ENCODE measurements at regions not wholly inside any gene's neighbourhood (a gene's known extent, or its start where the extent isn't known, plus 50 kb on each side); places are given as distances from the start of the nearest gene placed in this dataset.

DNA sequence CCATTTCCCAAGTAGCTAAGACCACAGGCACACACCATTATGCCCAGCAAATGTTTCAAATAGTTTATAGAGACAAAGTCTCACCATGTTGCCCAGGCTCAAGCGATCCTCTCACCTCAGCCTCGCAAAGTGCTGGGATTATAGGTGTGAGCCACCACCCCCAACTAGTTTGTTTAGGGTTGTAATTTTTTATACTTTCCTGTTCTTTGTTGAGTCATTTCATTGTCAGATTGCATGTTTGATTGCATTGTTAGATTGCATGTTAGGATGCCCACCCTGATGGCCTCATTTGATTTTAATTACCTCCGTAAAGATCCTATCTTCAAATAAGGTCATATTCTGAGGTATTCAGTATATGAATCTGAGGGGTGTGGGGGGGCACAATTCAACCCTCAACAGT is 73.3 kb upstream of the SASH1 start:
- Histone ChIP-seq H3K4me3 (ENCODE audit: low read length) (no peak overlapping the region), H3K9ac (ENCODE audit: low read depth, low read length) (no peak overlapping the region), H3K9me3 (ENCODE audit: insufficient read depth, low read depth, low read length) (no peaks in the 10 kb centered on the region), H3K4me1 (ENCODE audit: insufficient read depth, low read length) (peaks cover 3% of the 10 kb centered on the region; the same call in 1 of the 2 replicates), H3K36me3 (ENCODE audit: insufficient read depth, low read length) (no peaks in the 10 kb centered on the region), H3K27ac (ENCODE audit: low read depth, low read length) (no peak overlapping the region), H3K27me3 (ENCODE audit: insufficient read depth, low read length) (no peaks in the 10 kb centered on the region)
- WGBS: 79% methylated on average over 2 of the region's 3 CpGs

DNA sequence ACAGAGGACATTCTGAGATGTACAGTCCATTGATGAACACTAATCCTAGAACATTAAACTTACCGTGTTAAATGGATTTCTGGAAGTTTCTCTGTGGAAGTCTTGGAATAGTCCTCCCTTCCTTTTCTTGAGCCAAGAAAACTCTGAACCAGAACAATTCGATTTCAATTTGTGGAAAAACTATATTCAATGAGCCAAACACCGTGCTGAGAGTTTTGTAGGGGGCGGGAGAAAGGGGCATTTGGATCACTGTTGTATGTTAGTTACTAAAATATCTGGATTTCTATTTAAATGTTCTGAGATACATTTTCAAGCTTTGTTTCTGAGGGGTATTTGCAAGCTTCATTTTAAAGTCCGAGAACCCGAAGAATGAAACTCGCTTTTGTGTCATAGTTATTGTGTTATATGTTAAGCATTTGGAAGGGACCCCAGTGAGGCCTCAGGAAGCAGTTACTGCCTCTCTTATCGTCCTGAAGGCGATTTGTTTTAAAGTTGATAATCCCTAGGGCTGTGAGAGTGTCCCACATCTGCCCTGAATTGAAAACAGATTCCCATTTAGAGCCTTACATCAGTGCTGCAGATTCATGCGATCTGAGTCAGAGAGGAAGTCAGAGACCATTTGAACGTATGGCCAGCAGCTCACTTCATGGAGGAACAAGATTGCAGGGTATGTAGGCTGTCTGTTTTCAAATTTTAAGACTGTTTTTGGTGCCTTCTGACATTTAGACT is 70.8 kb upstream of the SASH1 start:
- no peak overlapping the region for H3K4me3 ChIP-seq (ENCODE audit: low read length)
- WGBS: 82% methylated on average over 11 of the region's 11 CpGs
- H3K27me3 ChIP-seq (ENCODE audit: insufficient read depth, low read length): no peaks in the 10 kb centered on the region
- H3K36me3 ChIP-seq (ENCODE audit: insufficient read depth, low read length): no peaks in the 10 kb centered on the region
- no peak overlapping the region for H3K27ac ChIP-seq (ENCODE audit: low read depth, low read length)
- no peak overlapping the region for H3K9ac ChIP-seq (ENCODE audit: low read depth, low read length)
- no peaks in the 10 kb centered on the region for H3K9me3 ChIP-seq (ENCODE audit: insufficient read depth, low read depth, low read length)
- H3K4me1 ChIP-seq (ENCODE audit: insufficient read depth, low read length): no peaks in the 10 kb centered on the region; the same call in 1 of the 2 replicates

DNA sequence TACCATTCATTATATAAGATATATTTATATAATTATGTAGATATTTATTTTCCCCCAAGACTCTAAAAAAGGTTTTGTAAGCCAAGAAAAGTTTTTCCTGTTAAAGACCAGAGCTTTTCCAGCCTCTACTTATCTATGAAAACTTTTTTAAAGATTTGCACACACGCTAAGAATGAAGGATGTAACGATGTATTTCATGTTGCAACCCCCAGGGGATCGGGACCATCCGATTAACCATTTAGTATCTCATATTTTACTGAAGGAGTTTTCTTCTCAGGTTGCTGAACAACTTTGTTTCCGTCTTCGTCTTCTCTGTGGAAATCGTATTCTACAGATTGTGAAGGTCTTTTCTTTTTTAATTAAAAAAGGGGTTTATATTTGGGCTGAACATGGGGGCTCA is 70.0 kb upstream of the SASH1 start:
- Histone ChIP-seq H3K36me3 (ENCODE audit: insufficient read depth, low read length) (no peaks in the 10 kb centered on the region), H3K27ac (ENCODE audit: low read depth, low read length) (no peak overlapping the region), H3K4me1 (ENCODE audit: insufficient read depth, low read length) (no peaks in the 10 kb centered on the region; the same call in 1 of the 2 replicates), H3K27me3 (ENCODE audit: insufficient read depth, low read length) (no peaks in the 10 kb centered on the region), H3K9ac (ENCODE audit: low read depth, low read length) (no peak overlapping the region), H3K9me3 (ENCODE audit: insufficient read depth, low read depth, low read length) (no peaks in the 10 kb centered on the region), H3K4me3 (ENCODE audit: low read length) (no peak overlapping the region)
- over 99% methylated on average over 7 of the region's 7 CpGs for WGBS

GRCh38 chr6:148273962-148274752 is 68.5 kb upstream of the SASH1 start:
- H3K4me3 ChIP-seq (ENCODE audit: low read length): no peak overlapping the region
- no peaks in the 10 kb centered on the region for H3K9me3 ChIP-seq (ENCODE audit: insufficient read depth, low read depth, low read length)
- no peaks in the 10 kb centered on the region; the same call in 1 of the 2 replicates for H3K4me1 ChIP-seq (ENCODE audit: insufficient read depth, low read length)
- 90% methylated on average over 5 of the region's 5 CpGs for WGBS
- H3K9ac ChIP-seq (ENCODE audit: low read depth, low read length): no peak overlapping the region
- H3K36me3 ChIP-seq (ENCODE audit: insufficient read depth, low read length): no peaks in the 10 kb centered on the region
- no peaks in the 10 kb centered on the region for H3K27me3 ChIP-seq (ENCODE audit: insufficient read depth, low read length)
- no peak overlapping the region for H3K27ac ChIP-seq (ENCODE audit: low read depth, low read length)

DNA sequence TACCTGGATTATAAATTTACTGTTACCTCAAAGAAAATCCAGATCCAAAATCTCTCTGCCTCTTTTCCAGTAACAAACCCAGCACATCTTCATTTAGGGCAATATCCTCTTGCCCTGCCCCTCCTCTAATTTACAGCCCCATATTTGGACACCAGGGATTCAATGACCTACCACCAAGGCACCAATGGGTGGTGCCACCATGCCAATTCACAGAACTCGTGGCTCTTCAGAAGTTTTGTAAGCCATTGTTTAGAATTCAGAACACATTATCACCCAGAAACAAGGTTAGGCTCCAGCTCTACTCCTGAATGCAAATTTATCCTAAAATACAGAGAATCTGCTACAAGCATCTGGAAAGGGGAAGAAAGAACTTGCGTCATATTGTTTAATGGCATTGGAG is 67.8 kb upstream of the SASH1 start:
- Histone ChIP-seq H3K36me3 (ENCODE audit: insufficient read depth, low read length) (no peaks in the 10 kb centered on the region), H3K9ac (ENCODE audit: low read depth, low read length) (no peak overlapping the region), H3K4me3 (ENCODE audit: low read length) (no peak overlapping the region), H3K27ac (ENCODE audit: low read depth, low read length) (no peak overlapping the region), H3K4me1 (ENCODE audit: insufficient read depth, low read length) (no peaks in the 10 kb centered on the region; the same call in 1 of the 2 replicates), H3K27me3 (ENCODE audit: insufficient read depth, low read length) (no peaks in the 10 kb centered on the region), H3K9me3 (ENCODE audit: insufficient read depth, low read depth, low read length) (no peaks in the 10 kb centered on the region)
- 90% methylated on average over 2 of the region's 2 CpGs for WGBS

DNA sequence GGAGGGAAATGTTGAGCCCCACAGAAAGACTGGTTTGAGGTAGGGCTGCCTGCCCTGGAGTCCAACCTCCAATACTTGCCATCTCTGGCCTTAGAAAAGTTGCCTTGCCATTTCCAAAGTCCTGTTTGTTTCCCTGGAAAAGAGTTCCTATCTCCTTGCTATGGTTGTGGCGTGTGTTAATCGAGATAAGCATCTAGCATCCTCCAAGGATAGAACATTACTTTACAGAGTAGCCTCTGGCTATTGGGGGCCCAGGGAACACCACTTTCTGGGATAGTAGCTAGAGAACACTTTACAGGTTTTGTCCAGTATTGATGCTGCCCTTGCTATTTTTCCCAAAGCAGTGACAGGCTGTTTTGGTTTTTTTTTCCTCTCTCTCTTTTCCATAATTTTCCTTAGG is 57.4 kb upstream of the SASH1 start:
- Histone ChIP-seq H3K27me3 (ENCODE audit: insufficient read depth, low read length) (no peaks in the 10 kb centered on the region), H3K9ac (ENCODE audit: low read depth, low read length) (no peak overlapping the region), H3K36me3 (ENCODE audit: insufficient read depth, low read length) (no peaks in the 10 kb centered on the region), H3K27ac (ENCODE audit: low read depth, low read length) (no peak overlapping the region), H3K4me3 (ENCODE audit: low read length) (no peak overlapping the region), H3K9me3 (ENCODE audit: insufficient read depth, low read depth, low read length) (no peaks in the 10 kb centered on the region), H3K4me1 (ENCODE audit: insufficient read depth, low read length) (no peaks in the 10 kb centered on the region)
- WGBS: 90% methylated on average over 2 of the region's 2 CpGs

DNA sequence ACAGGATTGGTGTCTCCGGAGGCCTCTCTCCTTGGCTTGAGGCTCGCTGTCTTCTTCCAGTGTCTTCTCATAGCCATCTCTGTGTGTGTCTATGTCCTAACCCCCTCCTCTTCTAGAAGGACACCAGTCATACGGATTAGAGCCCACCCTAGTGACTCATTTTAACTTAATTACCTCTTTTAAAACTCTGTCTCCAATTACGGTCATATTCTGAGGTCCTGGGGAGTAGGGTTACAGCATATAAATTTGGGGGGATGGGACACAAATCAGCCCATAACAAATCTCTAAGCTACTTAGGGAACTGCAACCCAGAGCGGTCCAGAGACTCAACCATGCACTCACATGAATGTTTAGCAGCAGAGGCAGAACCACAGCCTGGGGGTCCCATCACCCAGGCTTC is 56.1 kb upstream of the SASH1 start:
- Histone ChIP-seq H3K27ac (ENCODE audit: low read depth, low read length) (no peak overlapping the region), H3K36me3 (ENCODE audit: insufficient read depth, low read length) (no peaks in the 10 kb centered on the region), H3K9me3 (ENCODE audit: insufficient read depth, low read depth, low read length) (no peaks in the 10 kb centered on the region), H3K4me1 (ENCODE audit: insufficient read depth, low read length) (no peaks in the 10 kb centered on the region; the same call in 1 of the 2 replicates), H3K9ac (ENCODE audit: low read depth, low read length) (no peak overlapping the region), H3K27me3 (ENCODE audit: insufficient read depth, low read length) (no peaks in the 10 kb centered on the region), H3K4me3 (ENCODE audit: low read length) (no peak overlapping the region)
- 85% methylated on average over 4 of the region's 5 CpGs for WGBS

- 87% methylated on average over 15 of the region's 15 CpGs for whole genome bisulfite sequencing
- H3K27me3 ChIP-seq (ENCODE audit: insufficient read depth, low read length): no peaks in the 10 kb centered on the region
- H3K27ac ChIP-seq (ENCODE audit: low read depth, low read length): no peak overlapping the region
- H3K9me3 ChIP-seq (ENCODE audit: insufficient read depth, low read depth, low read length): no peaks in the 10 kb centered on the region
- no peaks in the 10 kb centered on the region; the same call in 1 of the 2 replicates for H3K4me1 ChIP-seq (ENCODE audit: insufficient read depth, low read length)
- no peak overlapping the region for H3K4me3 ChIP-seq (ENCODE audit: low read length)
- H3K9ac ChIP-seq (ENCODE audit: low read depth, low read length): no peak overlapping the region
- no peaks in the 10 kb centered on the region for H3K36me3 ChIP-seq (ENCODE audit: insufficient read depth, low read length)
Observed at GRCh38 chr6:148287623-148288333, 54.9 kb upstream of the SASH1 start.

DNA sequence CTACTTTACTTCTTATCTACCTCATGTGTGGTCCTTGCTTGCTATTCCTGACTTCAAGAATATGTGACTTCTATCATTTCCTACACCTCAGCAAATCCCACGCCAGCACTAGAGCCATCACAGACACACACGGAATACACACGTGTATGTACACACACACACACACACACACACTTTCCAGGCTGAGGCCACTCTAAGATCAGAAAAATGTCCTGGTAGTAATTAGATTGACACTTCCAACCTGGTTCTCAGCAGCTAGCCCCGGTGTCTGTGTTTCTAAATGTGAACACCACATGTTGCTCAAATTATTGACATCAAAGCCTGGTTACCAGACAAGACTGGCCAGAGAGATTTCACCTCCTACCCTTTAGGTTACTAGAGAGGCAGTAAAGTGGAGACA is 54.1 kb upstream of the SASH1 start:
- H3K4me3 ChIP-seq (ENCODE audit: low read length): no peak overlapping the region
- H3K9ac ChIP-seq (ENCODE audit: low read depth, low read length): no peak overlapping the region
- H3K27me3 ChIP-seq (ENCODE audit: insufficient read depth, low read length): no peaks in the 10 kb centered on the region
- no peaks in the 10 kb centered on the region for H3K36me3 ChIP-seq (ENCODE audit: insufficient read depth, low read length)
- no peaks in the 10 kb centered on the region for H3K9me3 ChIP-seq (ENCODE audit: insufficient read depth, low read depth, low read length)
- H3K4me1 ChIP-seq (ENCODE audit: insufficient read depth, low read length): no peaks in the 10 kb centered on the region; the same call in 1 of the 2 replicates
- WGBS: 97% methylated on average over 4 of the region's 4 CpGs
- H3K27ac ChIP-seq (ENCODE audit: low read depth, low read length): no peak overlapping the region

DNA sequence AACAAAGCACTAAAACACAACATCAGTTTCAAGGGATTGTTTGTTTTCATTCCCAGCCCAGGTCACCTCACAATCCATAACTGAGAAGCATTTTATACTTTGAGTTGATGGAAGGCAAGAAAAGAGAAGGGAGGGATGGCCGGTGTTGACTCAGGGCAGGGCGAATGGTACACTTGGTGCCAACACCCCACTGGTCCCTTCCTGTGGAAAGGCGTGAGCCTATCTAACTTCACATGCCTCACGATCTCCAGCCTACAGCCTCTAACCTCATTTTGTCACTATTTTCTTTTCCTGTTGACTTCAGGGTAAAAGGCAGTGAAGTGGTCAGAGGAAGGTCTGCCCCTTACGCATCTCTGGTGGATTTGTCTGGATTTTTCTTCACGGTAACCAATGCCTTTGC is 53.5 kb upstream of the SASH1 start:
- Histone ChIP-seq H3K36me3 (ENCODE audit: insufficient read depth, low read length) (no peaks in the 10 kb centered on the region), H3K9ac (ENCODE audit: low read depth, low read length) (no peak overlapping the region), H3K4me3 (ENCODE audit: low read length) (no peak overlapping the region), H3K27ac (ENCODE audit: low read depth, low read length) (no peak overlapping the region), H3K4me1 (ENCODE audit: insufficient read depth, low read length) (no peaks in the 10 kb centered on the region; the same call in 1 of the 2 replicates), H3K9me3 (ENCODE audit: insufficient read depth, low read depth, low read length) (no peaks in the 10 kb centered on the region), H3K27me3 (ENCODE audit: insufficient read depth, low read length) (no peaks in the 10 kb centered on the region)
- 94% methylated on average over 6 of the region's 6 CpGs for WGBS

GRCh38 chr6:148291876-148292275 is 50.8 kb upstream of the SASH1 start:
- H3K27me3 ChIP-seq (ENCODE audit: insufficient read depth, low read length): no peaks in the 10 kb centered on the region
- no peak overlapping the region for H3K9ac ChIP-seq (ENCODE audit: low read depth, low read length)
- no peak overlapping the region for H3K4me3 ChIP-seq (ENCODE audit: low read length)
- peaks cover 2% of the 10 kb centered on the region for H3K4me1 ChIP-seq (ENCODE audit: insufficient read depth, low read length)
- WGBS: 80% methylated on average over 1 of the region's 1 CpG
- no peaks in the 10 kb centered on the region for H3K36me3 ChIP-seq (ENCODE audit: insufficient read depth, low read length)
- H3K27ac ChIP-seq (ENCODE audit: low read depth, low read length): no peak overlapping the region
- no peaks in the 10 kb centered on the region for H3K9me3 ChIP-seq (ENCODE audit: insufficient read depth, low read depth, low read length)

Data from HUES64 (cell line).